WTC11 (cell line): ENCODE measurements at regions not wholly inside any gene's neighbourhood (a gene's known extent, or its start where the extent isn't known, plus 50 kb on each side); places are given as distances from the start of the nearest gene placed in this dataset.

Source experiments
- ATAC-seq: fragments of 200-7000 bp; cut with Tn5 transposase; 2 replicates; pipeline ENCODE4 v1.10.0; 2021; ENCODE audit warnings: mild to moderate bottlenecking, moderate library complexity
- CTCF ChIA-PET: fragments of 300-600 bp; sonication (Branson Sonifier 250); formaldehyde crosslinking; loops from one replicate; lab custom pipeline; 2021; ENCODE audit warnings: antibody characterized with exemption; lab: Charles Lee
- POLR2A ChIA-PET: fragments of 350-600 bp; sonication (Branson Sonifier 250); formaldehyde crosslinking; loops from one replicate; lab custom pipeline; 2021; ENCODE audit warnings: antibody characterized with exemption; lab: Charles Lee
- DNase-seq: peaks from one replicate; pipeline ENCODE4 v3.0.0; 2021; ENCODE audit warnings: low spot score
- H3K27ac Mint-ChIP-seq: 2 replicates; pipeline ENCODE4 v1.8.0; 2021; ENCODE audit warnings: mixed read lengths
- H3K27me3 Mint-ChIP-seq: 2 replicates; pipeline ENCODE4 v1.8.0; 2021; ENCODE audit warnings: low read depth, mild to moderate bottlenecking, moderate library complexity, mixed read lengths
- H3K36me3 Mint-ChIP-seq: 2 replicates; pipeline ENCODE4 v1.8.0; 2021; ENCODE audit warnings: mixed read lengths
- H3K4me1 Mint-ChIP-seq: 2 replicates; pipeline ENCODE4 v1.8.0; 2022; ENCODE audit warnings: mixed read lengths
- H3K4me3 Mint-ChIP-seq: 2 replicates; pipeline ENCODE4 v1.8.0; 2021; ENCODE audit warnings: mild to moderate bottlenecking, moderate library complexity, mixed read lengths
- H3K9me3 Mint-ChIP-seq: 2 replicates; pipeline ENCODE4 v1.8.0; 2021; ENCODE audit warnings: mixed read lengths
- CTCF ChIP-seq: fragments of 200-600 bp; IDR thresholded peaks from 2 replicates; pipeline ENCODE4 v1.8.0; 2022; ENCODE audit warnings: antibody characterized with exemption
- ELF4 ChIP-seq: sonication (generic); formaldehyde crosslinking; IDR thresholded peaks from 2 replicates; pipeline ENCODE4 v1.8.1; 2022; ENCODE audit warnings: low read depth, mild to moderate bottlenecking, moderate library complexity, missing genetic modification reagents
- EMX1 ChIP-seq: fragments of 250-450 bp; sonication (Bioruptor Pico); IDR thresholded peaks from 2 replicates; pipeline ENCODE4 v1.8.0; 2021; ENCODE audit warnings: mild to moderate bottlenecking
- ETV6 ChIP-seq: sonication (generic); formaldehyde crosslinking; IDR thresholded peaks from 2 replicates; pipeline ENCODE4 v1.8.1; 2022; ENCODE audit warnings: mild to moderate bottlenecking, missing genetic modification reagents
- FOXJ3 ChIP-seq: sonication (generic); formaldehyde crosslinking; IDR thresholded peaks from 2 replicates; pipeline ENCODE4 v1.9.0; 2021; ENCODE audit warnings: missing genetic modification reagents, mild to moderate bottlenecking, borderline replicate concordance
- JAZF1 ChIP-seq: fragments of 250-450 bp; sonication (Bioruptor Pico); IDR thresholded peaks from 2 replicates; pipeline ENCODE4 v1.9.0; 2021; ENCODE audit warnings: moderate library complexity, mild to moderate bottlenecking, inconsistent platforms
- NFE2L1 ChIP-seq: sonication (generic); formaldehyde crosslinking; IDR thresholded peaks from 2 replicates; pipeline ENCODE4 v1.8.1; 2023; ENCODE audit warnings: missing genetic modification reagents
- NR1H2 ChIP-seq: sonication (generic); formaldehyde crosslinking; IDR thresholded peaks from 2 replicates; pipeline ENCODE4 v1.9.0; 2021; ENCODE audit warnings: mild to moderate bottlenecking, moderate library complexity, missing genetic modification reagents
- SMAD3 ChIP-seq: sonication (generic); formaldehyde crosslinking; IDR thresholded peaks from 2 replicates; pipeline ENCODE4 v1.8.0; 2022; ENCODE audit warnings: missing genetic modification reagents, mild to moderate bottlenecking, borderline replicate concordance
- SOX15 ChIP-seq: fragments of 250-450 bp; sonication (Bioruptor Pico); IDR thresholded peaks from 2 replicates; pipeline ENCODE4 v1.9.0; 2021; ENCODE audit warnings: mild to moderate bottlenecking
- TEAD1 ChIP-seq: sonication (generic); formaldehyde crosslinking; IDR thresholded peaks from 2 replicates; pipeline ENCODE4 v1.8.0; 2022; ENCODE audit warnings: mild to moderate bottlenecking, missing genetic modification reagents
- TP53 ChIP-seq: sonication (generic); formaldehyde crosslinking; IDR thresholded peaks from 2 replicates; pipeline ENCODE4 v1.8.1; 2023; ENCODE audit warnings: mild to moderate bottlenecking, missing genetic modification reagents
- ZBTB21 ChIP-seq: sonication (generic); formaldehyde crosslinking; IDR thresholded peaks from 2 replicates; pipeline ENCODE4 v1.8.1; 2023; ENCODE audit warnings: mild to moderate bottlenecking, missing genetic modification reagents, borderline replicate concordance
- ZNF219 ChIP-seq: sonication (generic); formaldehyde crosslinking; IDR thresholded peaks from 2 replicates; pipeline ENCODE4 v1.8.0; 2023; ENCODE audit warnings: missing genetic modification reagents, mild to moderate bottlenecking, borderline replicate concordance
- ZNF263 ChIP-seq: sonication (generic); formaldehyde crosslinking; IDR thresholded peaks from 2 replicates; pipeline ENCODE4 v1.8.1; 2022; ENCODE audit warnings: low read depth, mild to moderate bottlenecking, moderate library complexity, missing genetic modification reagents
- ZNF423 ChIP-seq: fragments of 250-450 bp; sonication (Bioruptor Pico); IDR thresholded peaks from 2 replicates; pipeline ENCODE4 v2.1.2; 2022; ENCODE audit warnings: mild to moderate bottlenecking, moderate library complexity
- TF ChIP-seq, protein P1 (sequence below): sonication (generic); formaldehyde crosslinking; IDR thresholded peaks from 2 replicates; pipeline ENCODE4 v1.8.1; 2022; ENCODE audit warnings: low read depth, missing genetic modification reagents, borderline replicate concordance
- TF ChIP-seq, protein P2 (sequence below): sonication (generic); formaldehyde crosslinking; IDR thresholded peaks from 2 replicates; pipeline ENCODE4 v1.8.1; 2022; ENCODE audit warnings: missing genetic modification reagents, borderline replicate concordance
- TF ChIP-seq, protein P3 (sequence below): sonication (generic); formaldehyde crosslinking; conservative IDR thresholded peaks from 2 replicates; pipeline ENCODE4 v1.8.1; 2023; ENCODE audit warnings: mild to moderate bottlenecking, low read depth, missing genetic modification reagents, moderate library complexity
- TF ChIP-seq, protein P4 (sequence below): fragments of 250-450 bp; sonication (Bioruptor Pico); IDR thresholded peaks from 2 replicates; pipeline ENCODE4 v1.9.0; 2021; ENCODE audit warnings: mild to moderate bottlenecking, borderline replicate concordance
- TF ChIP-seq, protein P5 (sequence below): sonication (generic); formaldehyde crosslinking; IDR thresholded peaks from 2 replicates; pipeline ENCODE4 v1.8.0; 2023; ENCODE audit warnings: missing genetic modification reagents

GRCh38 chrX:131595120-131595519, 51.2 kb downstream of the OR13H1 start:
- H3K36me3 Mint-ChIP-seq: no peaks in the 10 kb centered on the region
- no peak overlapping the region for H3K27ac Mint-ChIP-seq

GRCh38 chrX:131607792-131608369, 64.0 kb downstream of the OR13H1 start:
- POLR2A ChIA-PET: no interaction called here
- Mint-ChIP-seq H3K36me3 (no peaks in the 10 kb centered on the region), H3K9me3 (no peaks in the 10 kb centered on the region), H3K27ac (no peak overlapping the region), H3K4me3 (no peak overlapping the region), H3K27me3 (peaks cover 5% of the 10 kb centered on the region), H3K4me1 (peaks cover 5% of the 10 kb centered on the region)
- no peak for ATAC-seq
- no peak for DNase-seq
- CTCF ChIA-PET: no interaction called here
- no peak for TF ChIP-seq ZNF219
- TF ChIP-seq, protein P1, sequence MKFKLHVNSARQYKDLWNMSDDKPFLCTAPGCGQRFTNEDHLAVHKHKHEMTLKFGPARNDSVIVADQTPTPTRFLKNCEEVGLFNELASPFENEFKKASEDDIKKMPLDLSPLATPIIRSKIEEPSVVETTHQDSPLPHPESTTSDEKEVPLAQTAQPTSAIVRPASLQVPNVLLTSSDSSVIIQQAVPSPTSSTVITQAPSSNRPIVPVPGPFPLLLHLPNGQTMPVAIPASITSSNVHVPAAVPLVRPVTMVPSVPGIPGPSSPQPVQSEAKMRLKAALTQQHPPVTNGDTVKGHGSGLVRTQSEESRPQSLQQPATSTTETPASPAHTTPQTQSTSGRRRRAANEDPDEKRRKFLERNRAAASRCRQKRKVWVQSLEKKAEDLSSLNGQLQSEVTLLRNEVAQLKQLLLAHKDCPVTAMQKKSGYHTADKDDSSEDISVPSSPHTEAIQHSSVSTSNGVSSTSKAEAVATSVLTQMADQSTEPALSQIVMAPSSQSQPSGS (CRISPR knock-in tag): no peak
- TF ChIP-seq, protein P2, sequence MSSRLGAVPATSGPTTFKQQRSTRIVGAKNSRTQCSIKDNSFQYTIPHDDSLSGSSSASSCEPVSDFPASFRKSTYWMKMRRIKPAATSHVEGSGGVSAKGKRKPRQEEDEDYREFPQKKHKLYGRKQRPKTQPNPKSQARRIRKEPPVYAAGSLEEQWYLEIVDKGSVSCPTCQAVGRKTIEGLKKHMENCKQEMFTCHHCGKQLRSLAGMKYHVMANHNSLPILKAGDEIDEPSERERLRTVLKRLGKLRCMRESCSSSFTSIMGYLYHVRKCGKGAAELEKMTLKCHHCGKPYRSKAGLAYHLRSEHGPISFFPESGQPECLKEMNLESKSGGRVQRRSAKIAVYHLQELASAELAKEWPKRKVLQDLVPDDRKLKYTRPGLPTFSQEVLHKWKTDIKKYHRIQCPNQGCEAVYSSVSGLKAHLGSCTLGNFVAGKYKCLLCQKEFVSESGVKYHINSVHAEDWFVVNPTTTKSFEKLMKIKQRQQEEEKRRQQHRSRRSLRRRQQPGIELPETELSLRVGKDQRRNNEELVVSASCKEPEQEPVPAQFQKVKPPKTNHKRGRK (CRISPR knock-in tag): no peak
- no peak for TF ChIP-seq ZNF423 (CRISPR knock-in tag)
- TF ChIP-seq SOX15 (CRISPR knock-in tag): no peak
- TF ChIP-seq JAZF1 (CRISPR knock-in tag): no peak
- TF ChIP-seq EMX1 (CRISPR knock-in tag): no peak
- TF ChIP-seq, protein P3, sequence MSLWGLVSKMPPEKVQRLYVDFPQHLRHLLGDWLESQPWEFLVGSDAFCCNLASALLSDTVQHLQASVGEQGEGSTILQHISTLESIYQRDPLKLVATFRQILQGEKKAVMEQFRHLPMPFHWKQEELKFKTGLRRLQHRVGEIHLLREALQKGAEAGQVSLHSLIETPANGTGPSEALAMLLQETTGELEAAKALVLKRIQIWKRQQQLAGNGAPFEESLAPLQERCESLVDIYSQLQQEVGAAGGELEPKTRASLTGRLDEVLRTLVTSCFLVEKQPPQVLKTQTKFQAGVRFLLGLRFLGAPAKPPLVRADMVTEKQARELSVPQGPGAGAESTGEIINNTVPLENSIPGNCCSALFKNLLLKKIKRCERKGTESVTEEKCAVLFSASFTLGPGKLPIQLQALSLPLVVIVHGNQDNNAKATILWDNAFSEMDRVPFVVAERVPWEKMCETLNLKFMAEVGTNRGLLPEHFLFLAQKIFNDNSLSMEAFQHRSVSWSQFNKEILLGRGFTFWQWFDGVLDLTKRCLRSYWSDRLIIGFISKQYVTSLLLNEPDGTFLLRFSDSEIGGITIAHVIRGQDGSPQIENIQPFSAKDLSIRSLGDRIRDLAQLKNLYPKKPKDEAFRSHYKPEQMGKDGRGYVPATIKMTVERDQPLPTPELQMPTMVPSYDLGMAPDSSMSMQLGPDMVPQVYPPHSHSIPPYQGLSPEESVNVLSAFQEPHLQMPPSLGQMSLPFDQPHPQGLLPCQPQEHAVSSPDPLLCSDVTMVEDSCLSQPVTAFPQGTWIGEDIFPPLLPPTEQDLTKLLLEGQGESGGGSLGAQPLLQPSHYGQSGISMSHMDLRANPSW (CRISPR knock-in tag): no peak
- TF ChIP-seq ZBTB21: no peak
- TF ChIP-seq NR1H2: no peak
- no peak for TF ChIP-seq FOXJ3 (CRISPR knock-in tag)
- TF ChIP-seq SMAD3: no peak
- TF ChIP-seq, protein P4, sequence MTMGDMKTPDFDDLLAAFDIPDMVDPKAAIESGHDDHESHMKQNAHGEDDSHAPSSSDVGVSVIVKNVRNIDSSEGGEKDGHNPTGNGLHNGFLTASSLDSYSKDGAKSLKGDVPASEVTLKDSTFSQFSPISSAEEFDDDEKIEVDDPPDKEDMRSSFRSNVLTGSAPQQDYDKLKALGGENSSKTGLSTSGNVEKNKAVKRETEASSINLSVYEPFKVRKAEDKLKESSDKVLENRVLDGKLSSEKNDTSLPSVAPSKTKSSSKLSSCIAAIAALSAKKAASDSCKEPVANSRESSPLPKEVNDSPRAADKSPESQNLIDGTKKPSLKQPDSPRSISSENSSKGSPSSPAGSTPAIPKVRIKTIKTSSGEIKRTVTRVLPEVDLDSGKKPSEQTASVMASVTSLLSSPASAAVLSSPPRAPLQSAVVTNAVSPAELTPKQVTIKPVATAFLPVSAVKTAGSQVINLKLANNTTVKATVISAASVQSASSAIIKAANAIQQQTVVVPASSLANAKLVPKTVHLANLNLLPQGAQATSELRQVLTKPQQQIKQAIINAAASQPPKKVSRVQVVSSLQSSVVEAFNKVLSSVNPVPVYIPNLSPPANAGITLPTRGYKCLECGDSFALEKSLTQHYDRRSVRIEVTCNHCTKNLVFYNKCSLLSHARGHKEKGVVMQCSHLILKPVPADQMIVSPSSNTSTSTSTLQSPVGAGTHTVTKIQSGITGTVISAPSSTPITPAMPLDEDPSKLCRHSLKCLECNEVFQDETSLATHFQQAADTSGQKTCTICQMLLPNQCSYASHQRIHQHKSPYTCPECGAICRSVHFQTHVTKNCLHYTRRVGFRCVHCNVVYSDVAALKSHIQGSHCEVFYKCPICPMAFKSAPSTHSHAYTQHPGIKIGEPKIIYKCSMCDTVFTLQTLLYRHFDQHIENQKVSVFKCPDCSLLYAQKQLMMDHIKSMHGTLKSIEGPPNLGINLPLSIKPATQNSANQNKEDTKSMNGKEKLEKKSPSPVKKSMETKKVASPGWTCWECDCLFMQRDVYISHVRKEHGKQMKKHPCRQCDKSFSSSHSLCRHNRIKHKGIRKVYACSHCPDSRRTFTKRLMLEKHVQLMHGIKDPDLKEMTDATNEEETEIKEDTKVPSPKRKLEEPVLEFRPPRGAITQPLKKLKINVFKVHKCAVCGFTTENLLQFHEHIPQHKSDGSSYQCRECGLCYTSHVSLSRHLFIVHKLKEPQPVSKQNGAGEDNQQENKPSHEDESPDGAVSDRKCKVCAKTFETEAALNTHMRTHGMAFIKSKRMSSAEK (CRISPR knock-in tag): no peak

More at GRCh38 chrX:131595120-131595519, 51.2 kb downstream of the OR13H1 start:
- ATAC-seq (no peak), DNase-seq (no peak)
- TF ChIP-seq ETV6 (no peak), TEAD1 (CRISPR knock-in tag) (no peak), ELF4 (CRISPR knock-in tag) (no peak), TP53 (CRISPR knock-in tag) (no peak), NFE2L1 (CRISPR knock-in tag) (no peak), CTCF (no peak), SOX15 (CRISPR knock-in tag) (no peak), ZNF263 (CRISPR knock-in tag) (no peak), ZNF219 (no peak)
- TF ChIP-seq, protein P5, sequence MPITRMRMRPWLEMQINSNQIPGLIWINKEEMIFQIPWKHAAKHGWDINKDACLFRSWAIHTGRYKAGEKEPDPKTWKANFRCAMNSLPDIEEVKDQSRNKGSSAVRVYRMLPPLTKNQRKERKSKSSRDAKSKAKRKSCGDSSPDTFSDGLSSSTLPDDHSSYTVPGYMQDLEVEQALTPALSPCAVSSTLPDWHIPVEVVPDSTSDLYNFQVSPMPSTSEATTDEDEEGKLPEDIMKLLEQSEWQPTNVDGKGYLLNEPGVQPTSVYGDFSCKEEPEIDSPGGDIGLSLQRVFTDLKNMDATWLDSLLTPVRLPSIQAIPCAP (CRISPR knock-in tag): no peak
- ChIA-PET CTCF (no interaction called here), POLR2A (no interaction called here)
- Mint-ChIP-seq H3K27me3 (peaks cover 2% of the 10 kb centered on the region; the same call in 1 of the 2 replicates), H3K4me1 (no peaks in the 10 kb centered on the region), H3K4me3 (no peak overlapping the region), H3K9me3 (peaks cover 9% of the 10 kb centered on the region)
